ENCODE measurements at regions not wholly inside any gene's neighbourhood (a gene's known extent, or its start where the extent isn't known, plus 50 kb on each side); places are given as distances from the start of the nearest gene placed in this dataset.

- Histone ChIP-seq H3K4me1 (ENCODE audit: low read length) (peaks cover 34% of the 10 kb centered on the region), H3K9me2 (replicated peaks; ENCODE audit: insufficient read depth, low read length) (no peaks in the 10 kb centered on the region), H3K4me3 (ENCODE audit: low read length) (no peak overlapping the region), H3K27ac (ENCODE audit: low read length) (no peak overlapping the region), H3K9ac (ENCODE audit: low read length) (no peak overlapping the region), H3K27me3 (replicated peaks; ENCODE audit: insufficient read depth, low read length) (no peaks in the 10 kb centered on the region), H3F3A (ENCODE audit: insufficient read depth, low read length) (peaks cover 16% of the 10 kb centered on the region), H3K36me3 (replicated peaks; ENCODE audit: insufficient read depth, low read length) (no peaks in the 10 kb centered on the region), H3K4me2 (ENCODE audit: low read depth, low read length) (no peak overlapping the region), H3K79me2 (ENCODE audit: low read length) (no peaks in the 10 kb centered on the region), H3K9me3 (replicated peaks; ENCODE audit: insufficient read depth, low read length) (no peaks in the 10 kb centered on the region), H2AFZ (ENCODE audit: low read length) (no peak overlapping the region), H4K20me1 (ENCODE audit: insufficient read depth, low read length) (no peaks in the 10 kb centered on the region)
- TF ChIP-seq CTCF (IDR thresholded peaks at IDR 0.05; ENCODE audit: low read length) = no peak
- no peak for TF ChIP-seq EZH2phosphoT487 (IDR thresholded peaks at IDR 0.05; ENCODE audit: low read length)
- no peak for TF ChIP-seq EZH2 (optimal IDR thresholded peaks at IDR 0.05; ENCODE audit: low read depth, low read length)
- no peak for DNase-seq
These were observed 80.1 kb upstream of the ELOVL5 start for GRCh38 chr6:53428886-53429285.

GRCh38 chr6:53426667-53427270 lies 78.0 kb upstream of the ELOVL5 start:
- TF ChIP-seq CTCF (IDR thresholded peaks at IDR 0.05; ENCODE audit: low read length) (no peak), EZH2phosphoT487 (IDR thresholded peaks at IDR 0.05; ENCODE audit: low read length) (no peak), EZH2 (optimal IDR thresholded peaks at IDR 0.05; ENCODE audit: low read depth, low read length) (no peak)
- Histone ChIP-seq H4K20me1 (ENCODE audit: insufficient read depth, low read length) (no peaks in the 10 kb centered on the region), H3K27me3 (replicated peaks; ENCODE audit: insufficient read depth, low read length) (no peaks in the 10 kb centered on the region), H2AFZ (ENCODE audit: low read length) (peak overlapping the region; percentile 24), H3K4me2 (ENCODE audit: low read depth, low read length) (peak overlapping the region; percentile 75), H3K9me3 (replicated peaks; ENCODE audit: insufficient read depth, low read length) (no peaks in the 10 kb centered on the region), H3K9me2 (replicated peaks; ENCODE audit: insufficient read depth, low read length) (no peaks in the 10 kb centered on the region), H3K36me3 (replicated peaks; ENCODE audit: insufficient read depth, low read length) (no peaks in the 10 kb centered on the region), H3K4me1 (ENCODE audit: low read length) (peaks cover 31% of the 10 kb centered on the region), H3F3A (ENCODE audit: insufficient read depth, low read length) (peaks cover 16% of the 10 kb centered on the region), H3K27ac (ENCODE audit: low read length) (peak overlapping the region; percentile 82), H3K9ac (ENCODE audit: low read length) (peak overlapping the region; percentile 44; the same call in 1 of the 2 replicates), H3K79me2 (ENCODE audit: low read length) (no peaks in the 10 kb centered on the region), H3K4me3 (ENCODE audit: low read length) (peak overlapping the region; percentile 39)
- peak; percentile 75 for DNase-seq

GRCh38 chr6:53426117-53426516 lies 77.4 kb upstream of the ELOVL5 start:
- H3K9me2 ChIP-seq (replicated peaks; ENCODE audit: insufficient read depth, low read length) = no peaks in the 10 kb centered on the region
- H3K27ac ChIP-seq (ENCODE audit: low read length) = peak overlapping the region; percentile 82
- H3K9me3 ChIP-seq (replicated peaks; ENCODE audit: insufficient read depth, low read length) = no peaks in the 10 kb centered on the region
- H3K79me2 ChIP-seq (ENCODE audit: low read length) = no peaks in the 10 kb centered on the region
- no peak for TF ChIP-seq EZH2phosphoT487 (IDR thresholded peaks at IDR 0.05; ENCODE audit: low read length)
- no peak for TF ChIP-seq EZH2 (optimal IDR thresholded peaks at IDR 0.05; ENCODE audit: low read depth, low read length)
- TF ChIP-seq CTCF (IDR thresholded peaks at IDR 0.05; ENCODE audit: low read length) = no peak
- H3F3A ChIP-seq (ENCODE audit: insufficient read depth, low read length) = peaks cover 16% of the 10 kb centered on the region
- H3K4me2 ChIP-seq (ENCODE audit: low read depth, low read length) = peak overlapping the region; percentile 75
- H3K4me3 ChIP-seq (ENCODE audit: low read length) = peak overlapping the region; percentile 39
- peak overlapping the region; percentile 44; the same call in 1 of the 2 replicates for H3K9ac ChIP-seq (ENCODE audit: low read length)
- H3K4me1 ChIP-seq (ENCODE audit: low read length) = peaks cover 25% of the 10 kb centered on the region
- no peak for DNase-seq
- H3K36me3 ChIP-seq (replicated peaks; ENCODE audit: insufficient read depth, low read length) = no peaks in the 10 kb centered on the region
- H4K20me1 ChIP-seq (ENCODE audit: insufficient read depth, low read length) = no peaks in the 10 kb centered on the region
- no peaks in the 10 kb centered on the region for H3K27me3 ChIP-seq (replicated peaks; ENCODE audit: insufficient read depth, low read length)
- H2AFZ ChIP-seq (ENCODE audit: low read length) = peak overlapping the region; percentile 24

All from MM.1S (cell line).